GM12878 (cell line): ENCODE measurements at regions not wholly inside any gene's neighbourhood (a gene's known extent, or its start where the extent isn't known, plus 50 kb on each side); places are given as distances from the start of the nearest gene placed in this dataset.

Experiments
- ATAC-seq: fragments of 200-7000 bp; cut with Tn5 transposase; 3 replicates; pipeline ENCODE4 v1.9.1; 2020; ENCODE audit warnings: mild to moderate bottlenecking, moderate library complexity
- BruUV-seq: library from RNA; stranded (reverse); fragments of 400-500 nt; replicated peaks from 2 replicates; lab custom pipeline; 2021; lab: Mats Ljungman, UMichigan
- CTCF ChIA-PET: fragments of 300-600 bp; sonication (Branson Sonifier 250); formaldehyde crosslinking; extraction: SDS; loops from one replicate; lab custom pipeline; 2021; ENCODE audit warnings: inconsistent platforms; lab: Yijun Ruan, JAX
- POLR2A ChIA-PET: fragments of 350-600 bp; formaldehyde crosslinking; extraction: SDS; loops from one replicate; lab custom pipeline; 2021; ENCODE audit warnings: inconsistent platforms; lab: Charles Lee
- RAD21 ChIA-PET: fragments of 300-600 bp; sonication (Branson Sonifier 250); formaldehyde crosslinking; loops from one replicate; lab custom pipeline; 2023; ENCODE audit warnings: antibody characterized with exemption; ENCODE audit not compliant: unreplicated experiment; lab: Charles Lee
- SMC1A ChIA-PET: fragments of 300-600 bp; sonication (Branson Sonifier 250); formaldehyde crosslinking; loops from one replicate; lab custom pipeline; 2023; ENCODE audit not compliant: unreplicated experiment, uncharacterized antibody; lab: Charles Lee
- DNase-seq: peaks from one replicate; pipeline ENCODE4 v3.0.0-alpha.2; 2011; ENCODE audit warnings: low read depth, low spot score
- FAIRE-seq: peaks from 3 replicates; lab custom pipeline; 2011; peaks lifted over from hg19 to GRCh38; lab: Jason Lieb, UNC
- H2AFZ ChIP-seq: 2 replicates; pipeline ENCODE4 v1.6.0; 2011; ENCODE audit warnings: low read depth, low read length, control low read depth; ENCODE audit not compliant: control insufficient read depth
- H3K27ac ChIP-seq: 2 replicates; pipeline ENCODE4 v1.5.1; 2011; ENCODE audit warnings: control low read depth; ENCODE audit not compliant: control insufficient read depth, insufficient read depth
- H3K27me3 ChIP-seq, 2 experiments: replicated peaks in 1 of 2; 2 replicates each; pipeline versions ENCODE4 v1.6.0 to v1.6.1; 2011; ENCODE audit warnings: low read length in 1 of 2; ENCODE audit not compliant: control insufficient read depth in 2 of 2, insufficient read depth in 2 of 2
- H3K36me3 ChIP-seq, 2 experiments: 2 replicates each; pipeline ENCODE4 v1.5.1; 2011; ENCODE audit warnings: low read length in 1 of 2; ENCODE audit not compliant: control insufficient read depth in 2 of 2, insufficient read depth in 2 of 2
- H3K4me1 ChIP-seq: 2 replicates; pipeline ENCODE4 v1.6.1; 2011; ENCODE audit warnings: mild to moderate bottlenecking, low read length, moderate library complexity, mixed read lengths; ENCODE audit not compliant: control insufficient read depth, insufficient read depth
- H3K4me2 ChIP-seq: 2 replicates; pipeline ENCODE4 v1.6.0; 2011; ENCODE audit warnings: control low read depth; ENCODE audit not compliant: control insufficient read depth, insufficient read depth
- H3K4me3 ChIP-seq: fragments of 200-600 bp; sonication (generic); 2 replicates; pipeline ENCODE4 v1.5.1; 2016
- H3K79me2 ChIP-seq: 2 replicates; pipeline ENCODE4 v1.6.0; 2011; ENCODE audit warnings: low read length; ENCODE audit not compliant: control insufficient read depth, insufficient read depth
- H3K9ac ChIP-seq: 2 replicates; pipeline ENCODE4 v1.8.0; 2011; ENCODE audit warnings: low read length, control low read depth, mixed read lengths; ENCODE audit not compliant: control insufficient read depth, insufficient read depth
- H3K9me3 ChIP-seq: replicated peaks from 3 replicates; pipeline ENCODE4 v1.5.1; 2011; ENCODE audit warnings: mild to moderate bottlenecking, low read length; ENCODE audit not compliant: control insufficient read depth, insufficient read depth
- H4K20me1 ChIP-seq: 2 replicates; pipeline ENCODE4 v1.6.0; 2011; ENCODE audit not compliant: control insufficient read depth, insufficient read depth
- FOS ChIP-seq: IDR thresholded peaks from 3 replicates; pipeline ENCODE4 v1.6.1; 2011; ENCODE audit warnings: borderline replicate concordance; ENCODE audit not compliant: insufficient read length; ENCODE audit errors: extremely low read depth
- NR2C2 ChIP-seq: IDR thresholded peaks from 2 replicates; pipeline ENCODE4 v1.6.1; 2011; ENCODE audit warnings: borderline replicate concordance, low read depth; ENCODE audit not compliant: control insufficient read depth, insufficient read length
- PML ChIP-seq: IDR thresholded peaks from 2 replicates; pipeline ENCODE4 v1.6.1; 2012; ENCODE audit warnings: low read length, inconsistent platforms
- RAD21 ChIP-seq: IDR thresholded peaks from 2 replicates; pipeline ENCODE4 v1.6.1; 2011; ENCODE audit warnings: mild to moderate bottlenecking, low read depth, low read length, moderate library complexity; ENCODE audit not compliant: insufficient read depth
- RUNX3 ChIP-seq: IDR thresholded peaks from 2 replicates; pipeline ENCODE4 v1.6.1; 2012; ENCODE audit warnings: low read length, inconsistent platforms
- USF1 ChIP-seq: IDR thresholded peaks from 2 replicates; pipeline ENCODE4 v1.6.1; 2011; ENCODE audit warnings: borderline replicate concordance, low read depth, mild to moderate bottlenecking, moderate library complexity, mixed read lengths, low read length; ENCODE audit not compliant: insufficient read depth; ENCODE audit errors: extremely low read length
- ZZZ3 ChIP-seq: IDR thresholded peaks from 2 replicates; pipeline ENCODE4 v1.6.1; 2011; ENCODE audit warnings: low read depth; ENCODE audit not compliant: control insufficient read depth, insufficient read length
- WGBS: methylation state at CpG from one replicate; pipeline ENCODE4 v1.1.6; 2016; ENCODE audit warnings: low lambda C conversion rate; ENCODE audit not compliant: insufficient replicate concordance, insufficient coverage; ENCODE audit errors: missing lambda C conversion rate; 5-methylcytosine and 5-hydroxymethylcytosine counted together
- in situ Hi-C: fragments of 300-500 bp; cut with MboI; formaldehyde crosslinking; loops from 9 replicates; pipeline ENCODE4 v1.14.3; 2018; ENCODE audit warnings: mixed read lengths
- intact Hi-C: fragments of 100-400 bp; cut with micrococcal nuclease; formaldehyde crosslinking; loops from one replicate; pipeline ENCODE4 v1.14.2; 2022; ENCODE audit not compliant: unreplicated experiment

GRCh38 chr5:129345213-129345924, 114.7 kb upstream of the ADAMTS19 start:
- Histone ChIP-seq H3K79me2 (no peaks in the 10 kb centered on the region), H3K27ac (no peak overlapping the region), H3K36me3 (no peaks in the 10 kb centered on the region), H3K27me3 (no peaks in the 10 kb centered on the region), H3K4me3 (no peak overlapping the region), H3K4me2 (no peak overlapping the region), H3K9me3 (no peaks in the 10 kb centered on the region), H4K20me1 (no peaks in the 10 kb centered on the region), H2AFZ (no peak overlapping the region), H3K9ac (no peak overlapping the region), H3K4me1 (no peaks in the 10 kb centered on the region)
- no peak for FAIRE-seq
- no TSS peak for BruUV-seq
- ChIA-PET CTCF (no interaction called here), RAD21 (no interaction called here), SMC1A (interaction anchor here (1.2 kb wide), 1 partner anchor 13 kb away, joined by 3 read pairs; no protein-coding TSS in a partner anchor), POLR2A (no interaction called here)
- in situ Hi-C loops, result no loop called here
- ATAC-seq, result no peak
- DNase-seq, result no peak
- WGBS, result 0% methylated on average over 3 of the region's 4 CpGs
- intact Hi-C loops, result no loop called here
- no peak for TF ChIP-seq USF1
- no peak for TF ChIP-seq NR2C2
- TF ChIP-seq PML, result no peak
- TF ChIP-seq FOS, result no peak
- no peak for TF ChIP-seq ZZZ3
- no peak for TF ChIP-seq RUNX3
- no peak for TF ChIP-seq RAD21
